ENCODE measurements at regions not wholly inside any gene's neighbourhood (a gene's known extent, or its start where the extent isn't known, plus 50 kb on each side); places are given as distances from the start of the nearest gene placed in this dataset.

DNA sequence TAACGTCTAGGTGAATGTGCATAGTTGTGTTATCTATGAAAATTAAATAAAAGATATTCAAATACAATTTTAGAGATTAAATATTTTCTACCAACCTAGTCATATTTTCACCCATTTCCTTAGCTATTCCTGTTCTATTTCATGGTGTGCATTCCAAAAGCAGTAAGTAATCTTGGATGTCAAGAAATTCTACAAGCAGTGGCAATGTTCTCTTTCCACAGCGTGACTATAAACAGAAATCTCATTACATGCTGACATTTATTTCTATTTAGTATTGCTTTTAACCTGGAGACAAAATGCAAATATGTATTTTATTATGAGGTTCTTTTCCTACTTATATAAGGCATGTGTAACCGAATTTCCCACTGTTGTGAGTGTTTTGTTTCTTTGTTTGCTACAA, 510.0 kb downstream of the ACTL7B start:
- Histone ChIP-seq H3K9ac (ENCODE audit: low read depth, low read length, poor library complexity, severe bottlenecking) (no peak overlapping the region), H3K9me2 (replicated peaks; ENCODE audit: low read depth, low read length) (no peaks in the 10 kb centered on the region), H3K4me2 (ENCODE audit: low read depth, low read length, poor library complexity, severe bottlenecking) (no peak overlapping the region), H3K27me3 (ENCODE audit: insufficient read depth, low read length, poor library complexity, severe bottlenecking) (no peaks in the 10 kb centered on the region), H3K36me3 (ENCODE audit: insufficient read depth, low read length) (no peaks in the 10 kb centered on the region), H3K4me3 (ENCODE audit: low read length, poor library complexity, severe bottlenecking) (no peak overlapping the region), H2AFZ (ENCODE audit: low read length) (no peak overlapping the region), H4K20me1 (ENCODE audit: insufficient read depth, low read length, poor library complexity, severe bottlenecking) (no peaks in the 10 kb centered on the region), H3K79me2 (ENCODE audit: insufficient read depth, low read length) (no peaks in the 10 kb centered on the region), H3K4me1 (ENCODE audit: insufficient read depth, low read length, poor library complexity, severe bottlenecking) (no peaks in the 10 kb centered on the region), H3K9me3 (ENCODE audit: insufficient read depth, low read depth, low read length) (peaks cover 7% of the 10 kb centered on the region; the same call in 1 of the 2 replicates), H3F3A (ENCODE audit: low read depth) (no peaks in the 10 kb centered on the region)
- TF ChIP-seq, protein P1, sequence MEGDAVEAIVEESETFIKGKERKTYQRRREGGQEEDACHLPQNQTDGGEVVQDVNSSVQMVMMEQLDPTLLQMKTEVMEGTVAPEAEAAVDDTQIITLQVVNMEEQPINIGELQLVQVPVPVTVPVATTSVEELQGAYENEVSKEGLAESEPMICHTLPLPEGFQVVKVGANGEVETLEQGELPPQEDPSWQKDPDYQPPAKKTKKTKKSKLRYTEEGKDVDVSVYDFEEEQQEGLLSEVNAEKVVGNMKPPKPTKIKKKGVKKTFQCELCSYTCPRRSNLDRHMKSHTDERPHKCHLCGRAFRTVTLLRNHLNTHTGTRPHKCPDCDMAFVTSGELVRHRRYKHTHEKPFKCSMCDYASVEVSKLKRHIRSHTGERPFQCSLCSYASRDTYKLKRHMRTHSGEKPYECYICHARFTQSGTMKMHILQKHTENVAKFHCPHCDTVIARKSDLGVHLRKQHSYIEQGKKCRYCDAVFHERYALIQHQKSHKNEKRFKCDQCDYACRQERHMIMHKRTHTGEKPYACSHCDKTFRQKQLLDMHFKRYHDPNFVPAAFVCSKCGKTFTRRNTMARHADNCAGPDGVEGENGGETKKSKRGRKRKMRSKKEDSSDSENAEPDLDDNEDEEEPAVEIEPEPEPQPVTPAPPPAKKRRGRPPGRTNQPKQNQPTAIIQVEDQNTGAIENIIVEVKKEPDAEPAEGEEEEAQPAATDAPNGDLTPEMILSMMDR (conservative IDR thresholded peaks at IDR 0.05; ENCODE audit: low read length), result no peak
- TF ChIP-seq EZH2phosphoT487 (IDR thresholded peaks at IDR 0.05; ENCODE audit: borderline replicate concordance), result no peak

DNA sequence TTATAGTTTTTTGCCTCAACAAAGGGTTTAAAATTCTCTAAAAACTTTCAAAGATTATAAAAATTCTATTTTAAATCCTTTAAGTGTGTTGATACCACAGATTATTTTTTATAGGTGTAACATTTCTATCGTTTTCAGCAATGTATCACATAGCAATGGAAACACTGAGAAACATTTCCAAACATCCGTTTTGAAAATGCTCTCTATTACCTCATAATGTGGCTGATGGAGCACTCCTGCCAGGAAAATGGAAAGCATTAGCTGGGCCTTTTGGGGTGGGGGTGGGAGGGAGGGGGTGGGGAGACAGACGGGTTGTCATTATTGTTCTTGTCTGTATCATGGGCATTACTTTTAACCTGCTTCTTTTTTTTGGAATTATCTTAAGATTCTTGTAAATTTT, 516.5 kb downstream of the ACTL7B start:
- no peaks in the 10 kb centered on the region for H3K79me2 ChIP-seq (ENCODE audit: insufficient read depth, low read length)

DNA sequence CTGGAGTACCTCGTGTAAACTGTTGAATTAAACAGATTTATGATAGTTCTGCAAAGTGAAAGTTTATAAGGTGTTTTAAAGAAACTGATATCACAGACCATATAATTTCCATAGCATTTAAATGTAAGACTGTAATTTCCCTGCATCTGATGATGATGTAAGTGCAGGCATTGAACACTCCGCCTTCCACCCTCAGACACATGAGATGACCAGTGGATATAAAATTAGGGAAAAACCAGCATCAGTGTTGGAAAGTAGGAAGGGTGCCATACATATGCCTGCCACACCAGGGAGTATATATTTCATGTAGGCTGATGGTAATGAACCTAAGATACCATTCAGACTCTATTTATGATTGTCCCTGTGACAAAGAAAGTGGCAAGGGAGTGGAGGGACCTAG, 519.2 kb downstream of the ACTL7B start:
- no peak overlapping the region for H2AFZ ChIP-seq (ENCODE audit: low read length)
- no peaks in the 10 kb centered on the region for H3K9me3 ChIP-seq (ENCODE audit: insufficient read depth, low read depth, low read length)
- no peak for TF ChIP-seq EZH2phosphoT487 (IDR thresholded peaks at IDR 0.05; ENCODE audit: borderline replicate concordance)
- TF ChIP-seq, protein P1 (conservative IDR thresholded peaks at IDR 0.05; ENCODE audit: low read length), result no peak
- H3K4me2 ChIP-seq (ENCODE audit: low read depth, low read length, poor library complexity, severe bottlenecking), result no peak overlapping the region
- H3F3A ChIP-seq (ENCODE audit: low read depth), result no peaks in the 10 kb centered on the region
- no peaks in the 10 kb centered on the region for H3K27me3 ChIP-seq (ENCODE audit: insufficient read depth, low read length, poor library complexity, severe bottlenecking)
- H3K36me3 ChIP-seq (ENCODE audit: insufficient read depth, low read length), result no peaks in the 10 kb centered on the region
- no peaks in the 10 kb centered on the region for H3K79me2 ChIP-seq (ENCODE audit: insufficient read depth, low read length)
- no peak overlapping the region for H3K9ac ChIP-seq (ENCODE audit: low read depth, low read length, poor library complexity, severe bottlenecking)
- H3K4me3 ChIP-seq (ENCODE audit: low read length, poor library complexity, severe bottlenecking), result no peak overlapping the region
- no peaks in the 10 kb centered on the region for H3K4me1 ChIP-seq (ENCODE audit: insufficient read depth, low read length, poor library complexity, severe bottlenecking)
- H3K9me2 ChIP-seq (replicated peaks; ENCODE audit: low read depth, low read length), result no peaks in the 10 kb centered on the region
- no peaks in the 10 kb centered on the region for H4K20me1 ChIP-seq (ENCODE audit: insufficient read depth, low read length, poor library complexity, severe bottlenecking)

More for the DNA sequence above, 516.5 kb downstream of the ACTL7B start:
- TF ChIP-seq EZH2phosphoT487 (IDR thresholded peaks at IDR 0.05; ENCODE audit: borderline replicate concordance), result no peak
- TF ChIP-seq, protein P1 (conservative IDR thresholded peaks at IDR 0.05; ENCODE audit: low read length), result no peak
- no peaks in the 10 kb centered on the region for H3K36me3 ChIP-seq (ENCODE audit: insufficient read depth, low read length)
- no peaks in the 10 kb centered on the region for H3K4me1 ChIP-seq (ENCODE audit: insufficient read depth, low read length, poor library complexity, severe bottlenecking)
- H3F3A ChIP-seq (ENCODE audit: low read depth), result no peaks in the 10 kb centered on the region
- H3K27me3 ChIP-seq (ENCODE audit: insufficient read depth, low read length, poor library complexity, severe bottlenecking), result no peaks in the 10 kb centered on the region
- no peak overlapping the region for H3K9ac ChIP-seq (ENCODE audit: low read depth, low read length, poor library complexity, severe bottlenecking)
- H3K4me2 ChIP-seq (ENCODE audit: low read depth, low read length, poor library complexity, severe bottlenecking), result no peak overlapping the region
- H3K9me3 ChIP-seq (ENCODE audit: insufficient read depth, low read depth, low read length), result no peaks in the 10 kb centered on the region
- H4K20me1 ChIP-seq (ENCODE audit: insufficient read depth, low read length, poor library complexity, severe bottlenecking), result no peaks in the 10 kb centered on the region
- H3K9me2 ChIP-seq (replicated peaks; ENCODE audit: low read depth, low read length), result no peaks in the 10 kb centered on the region
- no peak overlapping the region for H2AFZ ChIP-seq (ENCODE audit: low read length)
- no peak overlapping the region for H3K4me3 ChIP-seq (ENCODE audit: low read length, poor library complexity, severe bottlenecking)

Data from Loucy (cell line).